SK-N-MC (cell line): ENCODE measurements at regions not wholly inside any gene's neighbourhood (a gene's known extent, or its start where the extent isn't known, plus 50 kb on each side); places are given as distances from the start of the nearest gene placed in this dataset.

Source experiments
- EZH2 ChIP-seq: fragments of 200-600 bp; sonication (generic); IDR thresholded peaks from one replicate; pipeline ENCODE4 v1.6.1; 2017; ENCODE audit warnings: antibody characterized with exemption
- POLR2AphosphoS5 ChIP-seq: IDR thresholded peaks from 2 replicates; pipeline ENCODE4 v1.6.1; 2012; ENCODE audit warnings: mild to moderate bottlenecking, low read depth, low read length, borderline replicate concordance

- TF ChIP-seq EZH2 (no peak), POLR2AphosphoS5 (no peak)
Observed at GRCh38 chr12:131232036-131232435, 278.3 kb downstream of the ADGRD1 start.
